DMS 273 treated with DMSO at 0.1 percent for 48 hours (cell line): ENCODE measurements at regions not wholly inside any gene's neighbourhood (a gene's known extent, or its start where the extent isn't known, plus 50 kb on each side); places are given as distances from the start of the nearest gene placed in this dataset.

Source experiments
- DNase-seq: peaks from one replicate; lab custom pipeline; 2025; lab: John Stamatoyannopoulos, UW

DNA sequence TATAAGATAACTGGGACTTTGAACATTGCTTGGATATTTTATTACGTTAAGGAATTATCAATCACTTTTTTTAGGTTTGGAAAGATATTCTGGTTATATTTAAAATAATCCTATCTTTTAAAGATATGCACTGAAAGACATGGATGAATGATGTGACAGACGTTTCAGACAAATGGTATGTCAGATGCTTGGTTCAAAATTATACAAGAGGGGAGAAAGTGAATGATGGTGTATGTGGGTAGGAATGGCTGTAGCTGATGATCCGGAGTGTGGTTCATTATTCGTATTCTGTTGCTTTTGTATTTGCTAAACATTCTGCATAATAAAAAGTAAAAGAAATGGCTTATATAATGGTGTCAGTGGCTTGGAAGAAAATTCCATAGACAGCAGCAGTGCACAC lies 51.0 kb upstream of the SNRPB2 start:
- no peak for DNase-seq

GRCh38 chr20:16676891-16677290 lies 52.9 kb upstream of the SNRPB2 start:
- DNase-seq: no peak

- DNase-seq: no peak
These were observed 54.7 kb upstream of the SNRPB2 start for GRCh38 chr20:16675001-16675564.

DNA sequence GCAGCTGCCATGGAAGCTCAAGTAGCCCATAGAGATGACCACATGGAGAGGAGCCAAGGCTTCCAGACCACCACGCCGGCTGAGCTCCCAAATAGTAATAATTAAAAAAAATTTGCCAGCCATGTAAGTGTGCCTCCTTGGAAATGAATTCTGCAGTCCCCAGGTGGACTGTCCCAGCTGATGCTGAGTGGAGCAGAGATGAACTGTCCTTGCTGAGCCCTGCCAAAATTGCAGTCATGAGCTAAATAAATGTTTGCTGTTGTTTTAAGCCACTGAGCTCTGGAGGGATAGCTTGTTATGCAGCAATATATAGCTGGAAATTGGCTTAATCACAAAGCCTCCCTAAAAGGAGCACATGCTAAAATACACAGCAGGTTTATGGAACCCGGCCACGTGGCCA lies 55.6 kb upstream of the SNRPB2 start:
- DNase-seq: no peak

- peak; percentile 76 for DNase-seq
These were observed 57.5 kb upstream of the SNRPB2 start for GRCh38 chr20:16672299-16672698.

DNA sequence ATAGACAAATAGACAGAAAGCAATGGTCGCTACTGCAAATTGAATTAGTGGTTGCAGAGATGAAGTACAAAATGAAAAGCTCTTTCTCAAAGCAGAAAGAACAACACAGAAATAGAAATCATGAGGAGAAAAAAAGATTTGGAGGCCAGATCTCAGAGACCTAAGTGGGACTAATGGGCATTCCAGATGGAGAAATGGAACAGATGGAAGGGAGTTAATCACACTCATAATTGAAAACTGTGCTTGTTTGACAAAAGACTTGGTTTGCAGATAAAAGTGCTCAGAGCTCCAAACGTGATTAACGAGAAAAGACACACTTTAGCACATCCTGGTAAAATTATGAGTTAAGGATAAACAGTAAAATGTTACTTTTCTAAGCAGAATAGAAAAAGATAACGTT lies 58.1 kb upstream of the SNRPB2 start:
- DNase-seq: peak; percentile 86

- DNase-seq: no peak
These were observed 63.6 kb upstream of the SNRPB2 start for GRCh38 chr20:16666272-16666671.

GRCh38 chr20:16664020-16664419 lies 65.8 kb upstream of the SNRPB2 start:
- peak; percentile 96 for DNase-seq

DNA sequence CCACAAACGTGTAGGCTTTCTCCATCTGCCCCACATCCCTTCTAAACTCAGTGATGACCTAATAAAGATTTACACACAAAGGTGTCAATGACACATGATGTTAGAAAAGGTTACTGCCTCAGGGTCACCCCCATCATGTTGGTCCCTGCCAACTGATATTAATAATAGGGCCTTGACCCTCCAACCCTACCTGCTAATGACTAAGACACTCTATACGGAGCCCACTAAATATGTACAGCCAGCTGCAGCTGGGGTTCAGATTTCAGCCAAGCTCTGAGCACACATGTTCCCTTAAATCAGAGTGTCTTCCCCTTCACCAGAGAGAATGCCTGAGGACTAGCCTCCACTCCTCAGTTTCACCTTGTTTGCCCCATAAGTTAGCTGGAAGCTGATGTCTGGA lies 67.4 kb upstream of the SNRPB2 start:
- DNase-seq: peak; percentile 60

GRCh38 chr20:16661756-16662155 lies 68.1 kb upstream of the SNRPB2 start:
- peak; percentile 55 for DNase-seq

DNA sequence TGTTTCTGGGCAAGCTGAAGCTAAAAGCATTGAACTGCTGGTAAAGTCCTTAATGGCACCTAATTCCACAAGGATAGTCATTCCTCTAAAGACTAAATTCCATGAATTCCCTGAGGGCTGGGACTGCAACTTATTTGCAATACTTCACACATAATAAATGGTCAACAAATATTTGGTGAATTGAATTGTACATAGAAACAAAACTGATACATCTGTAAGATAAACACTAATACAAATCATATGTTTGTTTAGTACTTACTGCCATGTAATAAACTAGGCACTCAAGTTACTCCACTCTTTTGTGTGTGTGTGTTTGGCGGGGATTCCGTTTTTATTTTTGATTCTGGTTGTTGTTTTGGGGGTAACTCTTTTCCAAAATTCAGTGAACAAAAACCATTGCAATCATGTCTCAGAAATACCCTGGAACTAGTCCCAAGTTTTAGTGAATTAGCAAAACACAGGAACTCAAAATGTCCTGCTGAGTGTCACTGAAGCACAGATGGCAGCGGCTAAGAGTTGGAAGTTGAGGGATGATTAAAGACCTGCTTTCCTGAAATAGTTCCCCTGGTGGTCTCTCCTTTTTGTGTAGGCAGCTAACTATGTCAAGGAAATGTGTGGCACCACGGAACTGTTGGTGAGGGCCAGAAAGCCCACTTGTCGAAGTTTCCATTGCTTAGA lies 74.8 kb upstream of the SNRPB2 start:
- no peak for DNase-seq

DNA sequence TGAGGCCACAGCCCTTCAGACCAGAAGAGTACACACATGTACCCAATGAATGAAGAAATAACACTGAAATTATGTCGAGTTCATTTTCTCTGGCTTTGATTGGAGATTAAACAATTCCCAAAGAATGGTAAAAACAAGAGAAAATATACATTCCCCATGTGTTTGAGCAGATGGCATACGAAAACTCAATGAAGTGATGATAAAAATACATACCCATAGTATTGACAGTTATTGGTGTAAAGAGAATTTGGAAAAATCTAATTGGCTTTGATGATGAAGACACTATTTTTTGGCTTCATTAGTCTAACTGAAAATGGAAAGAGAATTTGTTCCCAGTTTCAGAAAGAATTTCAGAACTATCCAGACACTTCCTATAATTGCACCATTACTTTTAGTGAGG lies 76.6 kb upstream of the SNRPB2 start:
- DNase-seq: no peak

GRCh38 chr20:16647875-16648597 lies 74.8 kb upstream of the KIF16B start:
- no peak for DNase-seq

DNA sequence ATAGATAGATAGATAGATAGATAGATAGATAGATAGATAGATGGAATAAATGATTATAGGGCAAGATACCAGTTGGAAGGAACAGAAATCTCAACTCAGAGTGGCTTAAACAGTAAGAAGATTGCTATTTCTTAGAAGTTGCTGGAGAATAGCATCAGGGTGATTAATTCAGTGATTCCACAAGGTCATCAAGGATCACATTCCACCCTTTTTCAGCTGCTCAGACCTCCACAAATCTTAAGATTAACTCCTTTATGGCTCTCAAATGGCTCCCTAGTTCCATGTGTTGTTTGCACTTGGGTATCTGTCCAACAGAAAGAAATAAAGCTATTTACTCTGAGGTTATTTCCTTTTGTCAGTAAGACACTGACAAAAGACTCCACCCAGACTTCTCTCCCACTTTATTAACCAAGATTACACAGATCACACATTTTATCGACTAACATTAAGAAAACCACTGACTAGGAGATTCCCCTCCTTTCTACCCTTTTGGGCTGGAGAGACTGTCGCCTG lies 68.3 kb upstream of the KIF16B start:
- DNase-seq: no peak

- DNase-seq: no peak
These were observed 66.0 kb upstream of the KIF16B start for GRCh38 chr20:16639027-16639941.

- DNase-seq: no peak
These were observed 64.5 kb upstream of the KIF16B start for GRCh38 chr20:16637797-16638196.

DNA sequence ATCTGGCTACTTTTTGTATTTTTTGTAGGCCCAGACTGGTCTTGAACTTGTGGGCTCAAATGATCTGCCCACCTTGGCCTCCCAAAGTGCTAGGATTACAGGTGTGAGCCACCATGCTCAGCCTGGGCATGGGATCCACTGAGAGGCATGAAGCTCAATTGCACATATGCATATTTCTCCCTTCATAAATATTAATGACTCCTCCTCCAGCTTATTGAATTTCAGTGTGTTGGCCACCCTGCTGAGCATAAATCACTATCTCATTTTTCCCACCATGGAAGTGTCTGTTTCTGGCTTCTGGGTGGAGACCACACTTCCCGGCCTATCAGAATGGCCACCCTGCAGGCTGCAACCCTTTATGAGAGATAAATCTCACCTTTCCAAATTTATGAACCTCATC lies 53.6 kb upstream of the KIF16B start:
- no peak for DNase-seq

GRCh38 chr20:16624106-16624505 lies 50.9 kb upstream of the KIF16B start:
- no peak for DNase-seq
